Gastrocnemius medialis (tissue), 4 donors: ENCODE measurements at regions not wholly inside any gene's neighbourhood (a gene's known extent, or its start where the extent isn't known, plus 50 kb on each side); places are given as distances from the start of the nearest gene placed in this dataset.

Source experiments
- CTCF ChIP-seq, 5 experiments: fragments of 450-650 bp in 3 of 5; fragments of 200-600 bp in 2 of 5; sonication (generic) in 2 of 5; IDR thresholded peaks in 4 of 5; conservative IDR thresholded peaks in 1 of 5; 1 replicate in 4 of 5; 2 replicates in 1 of 5; pipeline ENCODE4 v1.5.1; 2016 to 2019; ENCODE audit warnings: antibody characterized with exemption in 5 of 5, mild to moderate bottlenecking in 3 of 5, moderate library complexity in 3 of 5
- POLR2A ChIP-seq, 2 donors: fragments of 450-650 bp; IDR thresholded peaks; one replicate each; pipeline ENCODE4 v1.6.1; 2017; ENCODE audit warnings: antibody characterized with exemption in 2 of 2, mild to moderate bottlenecking in 2 of 2, moderate library complexity in 2 of 2

GRCh38 chr18:66105016-66105415 is 354.2 kb downstream of the CDH7 start:
- no peak for TF ChIP-seq CTCF (IDR thresholded peaks at IDR 0.05 in 4 of 5, conservative IDR thresholded peaks at IDR 0.05 in 1 of 5)
- TF ChIP-seq POLR2A (IDR thresholded peaks at IDR 0.05): no peak
